OCI-LY3 (cell line): ENCODE measurements at regions not wholly inside any gene's neighbourhood (a gene's known extent, or its start where the extent isn't known, plus 50 kb on each side); places are given as distances from the start of the nearest gene placed in this dataset.

Source experiments
- H2AFZ ChIP-seq: fragments of 200-600, 300-600 bp; shearing (Covaris generic); 2 replicates; pipeline ENCODE4 v1.6.0; 2014; ENCODE audit warnings: antibody characterized with exemption, low read depth, low read length
- H3K27ac ChIP-seq: fragments of 200-600, 300-600 bp; sonication (generic); 2 replicates; pipeline ENCODE4 v1.5.1; 2014; ENCODE audit warnings: mild to moderate bottlenecking, low read length, moderate library complexity, mixed read lengths
- H3K27me3 ChIP-seq: fragments of 200-600, 300-600 bp; sonication (generic); 2 replicates; pipeline ENCODE4 v1.6.1; 2014; ENCODE audit warnings: low read depth, low read length, mixed read lengths
- H3K36me3 ChIP-seq: fragments of 200-600, 300-600 bp; sonication (generic); replicated peaks from 2 replicates; pipeline ENCODE3; 2014; ENCODE audit warnings: low read depth, low read length, mixed read lengths
- H3K4me1 ChIP-seq: fragments of 300-600, 200-600 bp; sonication (generic); 2 replicates; pipeline ENCODE4 v1.6.1; 2014; ENCODE audit warnings: low read length, mixed read lengths
- H3K4me2 ChIP-seq: fragments of 200-600, 300-600 bp; sonication (generic); 2 replicates; pipeline ENCODE4 v1.6.1; 2014; ENCODE audit warnings: low read length, mixed read lengths
- H3K4me3 ChIP-seq: fragments of 300-600, 200-600 bp; sonication (generic); 2 replicates; pipeline ENCODE4 v1.5.1; 2014; ENCODE audit warnings: antibody characterized with exemption, mild to moderate bottlenecking, low read length, moderate library complexity
- H3K79me2 ChIP-seq: fragments of 300-600, 200-600 bp; shearing (Covaris generic); 2 replicates; pipeline ENCODE4 v1.6.1; 2014; ENCODE audit warnings: mild to moderate bottlenecking, low read length, mixed read lengths
- H3K9ac ChIP-seq: fragments of 300-600, 200-600 bp; shearing (Covaris generic); 2 replicates; pipeline ENCODE4 v1.6.0; 2014; ENCODE audit warnings: mild to moderate bottlenecking, low read length, moderate library complexity
- H3K9me3 ChIP-seq: fragments of 200-600, 300-600 bp; shearing (Covaris generic); 2 replicates; pipeline ENCODE4 v1.6.1; 2014; ENCODE audit warnings: low read length, mixed read lengths; ENCODE audit not compliant: insufficient read depth
- H4K20me1 ChIP-seq: fragments of 200-600, 300-600 bp; sonication (generic); 2 replicates; pipeline ENCODE4 v1.6.1; 2016; ENCODE audit warnings: low read length, mixed read lengths; ENCODE audit not compliant: insufficient read depth
- CTCF ChIP-seq: fragments of 200-600, 300-600 bp; sonication (generic); IDR thresholded peaks from 2 replicates; pipeline ENCODE4 v1.5.1; 2014; ENCODE audit warnings: antibody characterized with exemption, low read length, low read depth
- EZH2phosphoT487 ChIP-seq: fragments of 200-600 bp; shearing (Covaris generic); IDR thresholded peaks from 2 replicates; pipeline ENCODE4 v1.6.1; 2018; ENCODE audit warnings: antibody characterized with exemption, mixed run types, low read depth

GRCh38 chr1:82874041-82874440 is 1073.3 kb downstream of the ADGRL2 start:
- no peak overlapping the region for H3K4me2 ChIP-seq
- no peaks in the 10 kb centered on the region for H3K9me3 ChIP-seq
- no peaks in the 10 kb centered on the region for H3K27me3 ChIP-seq
- no peak overlapping the region for H2AFZ ChIP-seq
- H3K27ac ChIP-seq, result no peak overlapping the region
- TF ChIP-seq CTCF (no peak), EZH2phosphoT487 (no peak)
- H3K36me3 ChIP-seq, result no peaks in the 10 kb centered on the region
- no peaks in the 10 kb centered on the region for H3K79me2 ChIP-seq
- H3K9ac ChIP-seq, result no peak overlapping the region
- no peaks in the 10 kb centered on the region for H4K20me1 ChIP-seq
- no peaks in the 10 kb centered on the region for H3K4me1 ChIP-seq
- no peak overlapping the region for H3K4me3 ChIP-seq

GRCh38 chr1:82870332-82870731 is 1069.6 kb downstream of the ADGRL2 start:
- Histone ChIP-seq H3K9me3 (no peaks in the 10 kb centered on the region), H3K9ac (no peak overlapping the region), H3K4me3 (no peak overlapping the region), H3K36me3 (no peaks in the 10 kb centered on the region), H3K27me3 (no peaks in the 10 kb centered on the region), H3K27ac (no peak overlapping the region), H2AFZ (no peak overlapping the region), H3K4me1 (no peaks in the 10 kb centered on the region), H4K20me1 (no peaks in the 10 kb centered on the region), H3K79me2 (no peaks in the 10 kb centered on the region), H3K4me2 (no peak overlapping the region)
- TF ChIP-seq CTCF, result no peak
- no peak for TF ChIP-seq EZH2phosphoT487

GRCh38 chr1:82867781-82868180 is 1067.0 kb downstream of the ADGRL2 start:
- H4K20me1 ChIP-seq, result no peaks in the 10 kb centered on the region
- no peaks in the 10 kb centered on the region for H3K9me3 ChIP-seq
- no peak overlapping the region for H2AFZ ChIP-seq
- no peak for TF ChIP-seq EZH2phosphoT487
- TF ChIP-seq CTCF, result no peak
- no peaks in the 10 kb centered on the region for H3K4me1 ChIP-seq
- no peak overlapping the region for H3K4me2 ChIP-seq
- H3K36me3 ChIP-seq, result no peaks in the 10 kb centered on the region
- no peak overlapping the region for H3K9ac ChIP-seq
- no peaks in the 10 kb centered on the region for H3K27me3 ChIP-seq
- H3K4me3 ChIP-seq, result no peak overlapping the region
- no peaks in the 10 kb centered on the region for H3K79me2 ChIP-seq
- no peak overlapping the region for H3K27ac ChIP-seq

GRCh38 chr1:82861749-82862148 is 1061.0 kb downstream of the ADGRL2 start:
- H3K9me3 ChIP-seq, result no peaks in the 10 kb centered on the region
- H3K36me3 ChIP-seq, result no peaks in the 10 kb centered on the region
- no peaks in the 10 kb centered on the region for H3K4me1 ChIP-seq
- H3K79me2 ChIP-seq, result no peaks in the 10 kb centered on the region
- no peak overlapping the region for H2AFZ ChIP-seq
- H3K27ac ChIP-seq, result no peak overlapping the region
- H4K20me1 ChIP-seq, result no peaks in the 10 kb centered on the region
- H3K27me3 ChIP-seq, result no peaks in the 10 kb centered on the region
- H3K4me3 ChIP-seq, result no peak overlapping the region
- TF ChIP-seq CTCF (no peak), EZH2phosphoT487 (no peak)
- no peak overlapping the region for H3K9ac ChIP-seq
- H3K4me2 ChIP-seq, result no peak overlapping the region
